ENCODE measurements at regions not wholly inside any gene's neighbourhood (a gene's known extent, or its start where the extent isn't known, plus 50 kb on each side); places are given as distances from the start of the nearest gene placed in this dataset.

DNA sequence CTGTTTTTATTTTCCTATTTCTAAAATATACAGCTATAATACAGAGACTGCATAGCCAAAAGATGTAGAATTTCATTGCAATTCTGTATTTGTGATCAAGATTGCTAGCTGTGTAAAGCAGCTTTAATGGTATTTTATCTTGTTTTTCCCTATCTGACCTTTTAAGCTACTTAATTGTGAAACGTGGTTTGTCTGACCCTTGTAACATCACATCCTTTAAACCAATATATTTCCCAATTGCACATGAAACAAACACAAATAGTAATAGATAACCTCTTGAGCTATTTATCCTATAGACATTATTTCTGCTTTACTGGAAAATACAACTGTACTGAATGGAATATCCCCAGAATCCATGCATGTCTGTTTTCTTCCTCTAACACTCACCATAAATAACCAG is 112.2 kb upstream of the PLPPR4 start:
- TF ChIP-seq, protein P1, sequence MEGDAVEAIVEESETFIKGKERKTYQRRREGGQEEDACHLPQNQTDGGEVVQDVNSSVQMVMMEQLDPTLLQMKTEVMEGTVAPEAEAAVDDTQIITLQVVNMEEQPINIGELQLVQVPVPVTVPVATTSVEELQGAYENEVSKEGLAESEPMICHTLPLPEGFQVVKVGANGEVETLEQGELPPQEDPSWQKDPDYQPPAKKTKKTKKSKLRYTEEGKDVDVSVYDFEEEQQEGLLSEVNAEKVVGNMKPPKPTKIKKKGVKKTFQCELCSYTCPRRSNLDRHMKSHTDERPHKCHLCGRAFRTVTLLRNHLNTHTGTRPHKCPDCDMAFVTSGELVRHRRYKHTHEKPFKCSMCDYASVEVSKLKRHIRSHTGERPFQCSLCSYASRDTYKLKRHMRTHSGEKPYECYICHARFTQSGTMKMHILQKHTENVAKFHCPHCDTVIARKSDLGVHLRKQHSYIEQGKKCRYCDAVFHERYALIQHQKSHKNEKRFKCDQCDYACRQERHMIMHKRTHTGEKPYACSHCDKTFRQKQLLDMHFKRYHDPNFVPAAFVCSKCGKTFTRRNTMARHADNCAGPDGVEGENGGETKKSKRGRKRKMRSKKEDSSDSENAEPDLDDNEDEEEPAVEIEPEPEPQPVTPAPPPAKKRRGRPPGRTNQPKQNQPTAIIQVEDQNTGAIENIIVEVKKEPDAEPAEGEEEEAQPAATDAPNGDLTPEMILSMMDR (IDR thresholded peaks at IDR 0.05) = no peak
- TF ChIP-seq POLR2A (IDR thresholded peaks at IDR 0.05) = no peak

Measured in Peyer's patch (tissue), 4 donors.